GM12864 (cell line): ENCODE measurements at regions not wholly inside any gene's neighbourhood (a gene's known extent, or its start where the extent isn't known, plus 50 kb on each side); places are given as distances from the start of the nearest gene placed in this dataset.
"Not testable (repeated sequence)": the region's sequence is repeated elsewhere in the genome, so short reads cannot be mapped to it uniquely, and the experiment has no call there.

ENCODE experiments used
- DNase-seq: peaks from one replicate; pipeline ENCODE4 v3.0.0-alpha.2; 2011; ENCODE audit warnings: low read depth
- H3K4me3 ChIP-seq: 2 replicates; pipeline ENCODE4 v1.5.1; 2011; ENCODE audit warnings: mild to moderate bottlenecking, low read depth, low read length, control low read depth
- TF ChIP-seq, protein P1 (sequence below): IDR thresholded peaks from 2 replicates; pipeline ENCODE4 v1.5.1; 2011; ENCODE audit warnings: low read depth, mild to moderate bottlenecking, moderate library complexity, low read length, control low read depth, inconsistent platforms; ENCODE audit errors: missing control alignments

- DNase-seq: no peak
- TF ChIP-seq, protein P1, sequence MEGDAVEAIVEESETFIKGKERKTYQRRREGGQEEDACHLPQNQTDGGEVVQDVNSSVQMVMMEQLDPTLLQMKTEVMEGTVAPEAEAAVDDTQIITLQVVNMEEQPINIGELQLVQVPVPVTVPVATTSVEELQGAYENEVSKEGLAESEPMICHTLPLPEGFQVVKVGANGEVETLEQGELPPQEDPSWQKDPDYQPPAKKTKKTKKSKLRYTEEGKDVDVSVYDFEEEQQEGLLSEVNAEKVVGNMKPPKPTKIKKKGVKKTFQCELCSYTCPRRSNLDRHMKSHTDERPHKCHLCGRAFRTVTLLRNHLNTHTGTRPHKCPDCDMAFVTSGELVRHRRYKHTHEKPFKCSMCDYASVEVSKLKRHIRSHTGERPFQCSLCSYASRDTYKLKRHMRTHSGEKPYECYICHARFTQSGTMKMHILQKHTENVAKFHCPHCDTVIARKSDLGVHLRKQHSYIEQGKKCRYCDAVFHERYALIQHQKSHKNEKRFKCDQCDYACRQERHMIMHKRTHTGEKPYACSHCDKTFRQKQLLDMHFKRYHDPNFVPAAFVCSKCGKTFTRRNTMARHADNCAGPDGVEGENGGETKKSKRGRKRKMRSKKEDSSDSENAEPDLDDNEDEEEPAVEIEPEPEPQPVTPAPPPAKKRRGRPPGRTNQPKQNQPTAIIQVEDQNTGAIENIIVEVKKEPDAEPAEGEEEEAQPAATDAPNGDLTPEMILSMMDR: no peak
- no peak overlapping the region for H3K4me3 ChIP-seq
These were observed 4220.0 kb upstream of the OR11H1 start for GRCh38 chr22:11307998-11308397.

DNA sequence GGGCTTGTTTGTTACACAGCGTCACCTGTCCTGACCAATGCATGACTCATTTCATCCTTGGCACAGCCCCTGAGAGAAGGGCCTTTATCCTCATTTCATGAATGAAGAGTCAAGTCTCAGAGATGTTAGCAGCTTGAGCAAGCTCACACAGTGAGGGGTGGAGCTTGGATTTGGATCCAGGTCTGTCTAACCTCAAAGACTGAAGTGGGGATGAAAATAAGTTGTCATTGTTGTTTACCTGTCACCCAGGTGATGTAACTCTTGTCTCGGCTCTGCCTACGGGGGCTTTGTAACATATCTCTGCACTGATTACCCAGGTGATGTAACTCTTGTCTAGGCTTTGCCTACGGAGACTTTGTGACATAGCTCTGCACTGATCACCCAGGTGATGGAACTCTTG lies 4218.2 kb upstream of the OR11H1 start:
- H3K4me3 ChIP-seq: not testable (repeated sequence)

DNA sequence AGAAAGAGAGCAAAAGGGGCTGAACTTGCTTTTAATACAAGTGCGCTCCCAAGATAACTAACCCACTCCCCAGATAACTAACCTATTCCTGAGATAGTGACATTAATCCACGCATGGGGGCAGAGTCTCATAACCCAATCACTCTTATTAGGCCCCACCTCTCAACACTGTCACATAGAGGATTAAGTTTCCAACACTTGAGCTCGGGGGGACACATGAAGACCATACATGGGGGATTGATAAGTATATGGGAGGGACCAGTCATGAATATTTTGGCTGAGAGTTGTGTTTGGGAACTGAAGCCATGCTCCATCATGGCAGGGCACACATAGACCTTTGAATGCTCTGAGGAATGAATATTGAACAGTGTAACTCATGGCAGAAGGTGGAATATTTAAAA lies 4217.3 kb upstream of the OR11H1 start:
- not testable (repeated sequence) for DNase-seq, H3K4me3 ChIP-seq

More for the DNA sequence above, 4218.2 kb upstream of the OR11H1 start:
- DNase-seq: not testable (repeated sequence)

DNA sequence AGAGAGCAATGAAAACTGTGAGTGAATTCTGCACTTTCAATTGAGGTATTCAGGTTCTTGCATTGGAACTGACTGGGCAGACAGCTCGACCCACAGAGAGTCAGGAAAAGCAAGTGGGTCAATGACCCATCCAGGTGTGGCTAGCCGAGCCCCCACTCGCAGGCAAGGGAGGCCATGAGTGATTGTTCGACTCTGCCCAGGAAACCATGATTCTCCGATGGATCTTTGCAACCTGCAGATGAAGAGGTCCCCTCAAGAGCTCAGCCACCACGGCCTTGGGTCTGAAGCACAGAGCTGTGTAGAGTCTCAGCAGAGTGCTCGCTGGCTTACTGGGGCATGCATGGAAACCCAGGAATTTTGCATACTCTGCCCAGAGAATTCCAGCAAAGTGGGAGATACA lies 4215.4 kb upstream of the OR11H1 start:
- not testable (repeated sequence) for DNase-seq, H3K4me3 ChIP-seq

DNA sequence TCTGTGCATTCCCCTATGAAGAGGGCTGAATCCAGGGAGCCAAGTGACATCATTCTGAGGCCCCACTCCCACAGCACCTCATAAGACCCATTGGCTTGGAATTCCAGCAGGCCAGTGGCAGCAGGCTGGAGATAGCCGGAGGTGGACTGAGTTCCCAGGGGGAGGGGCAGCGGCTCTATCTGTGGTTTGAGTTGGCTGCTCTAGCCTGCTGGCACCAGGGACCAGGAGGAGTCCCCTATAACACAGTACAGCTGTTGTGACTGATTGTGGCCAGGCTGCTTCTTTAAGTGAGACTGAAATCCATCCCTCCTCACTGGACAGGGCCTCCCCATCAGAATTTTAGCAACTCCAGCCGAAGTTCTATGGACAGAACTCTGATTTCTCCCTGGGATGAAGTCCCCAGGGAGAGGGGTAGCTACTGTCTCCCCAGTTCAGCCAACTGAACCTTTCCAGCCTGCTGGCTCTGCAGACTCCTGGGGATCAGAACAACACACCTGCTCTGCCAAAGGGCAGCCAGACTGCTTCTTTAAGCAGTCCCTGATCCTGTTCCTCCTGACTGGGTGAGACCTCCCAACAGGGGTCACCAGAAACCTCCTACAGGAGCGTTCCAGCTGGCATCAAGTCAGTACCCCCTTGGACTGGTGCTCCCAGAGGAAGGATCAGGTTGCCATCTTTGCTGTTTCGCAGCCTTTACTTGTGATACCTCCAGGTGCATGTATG lies 4214.8 kb upstream of the OR11H1 start:
- not testable (repeated sequence) for DNase-seq, H3K4me3 ChIP-seq

DNA sequence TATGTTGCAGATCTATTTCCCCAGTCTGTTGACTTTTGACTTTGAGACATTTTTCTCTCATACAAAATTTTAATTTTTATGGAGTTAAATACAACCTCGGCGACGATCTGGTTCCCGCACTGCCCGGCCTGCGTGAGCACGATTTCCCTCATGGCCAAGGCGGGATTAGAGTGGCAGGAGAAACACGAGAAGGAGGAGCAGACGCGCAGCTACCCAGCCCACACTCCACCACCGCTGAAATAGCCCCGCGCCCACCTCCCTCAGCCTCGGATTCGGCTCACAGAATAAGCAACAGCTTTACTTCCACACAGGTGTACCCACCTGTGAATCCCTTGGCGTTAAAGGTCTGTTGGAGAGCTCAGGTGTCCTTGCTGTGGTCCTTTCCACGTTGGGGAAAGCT lies 4209.4 kb upstream of the OR11H1 start:
- DNase-seq, H3K4me3 ChIP-seq: not testable (repeated sequence)

GRCh38 chr22:11324439-11325037 lies 4203.5 kb upstream of the OR11H1 start:
- H3K4me3 ChIP-seq, DNase-seq: not testable (repeated sequence)

DNA sequence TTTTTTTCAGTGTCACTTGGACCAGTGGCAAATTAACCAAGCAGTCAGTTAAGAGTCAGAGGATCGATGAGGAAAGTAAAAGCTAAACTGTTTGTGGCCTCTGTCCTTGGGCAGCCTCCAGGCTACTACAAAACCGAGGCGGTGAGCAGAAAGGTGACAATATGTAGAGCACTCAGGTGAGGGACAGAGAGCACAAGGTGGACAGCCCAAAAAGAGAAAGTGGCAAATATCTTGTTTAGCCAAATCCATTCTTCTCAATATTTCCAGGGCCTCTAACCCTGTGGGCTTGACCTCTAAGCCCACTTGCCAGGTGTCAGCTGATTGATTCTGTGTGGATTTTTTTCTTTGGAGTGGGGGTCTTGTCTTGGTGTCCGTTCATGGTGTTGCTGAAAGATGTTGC lies 4202.2 kb upstream of the OR11H1 start:
- no peak overlapping the region for H3K4me3 ChIP-seq
- TF ChIP-seq, protein P1: no peak
- DNase-seq: no peak

- H3K4me3 ChIP-seq, DNase-seq: not testable (repeated sequence)
These were observed 4186.5 kb upstream of the OR11H1 start for GRCh38 chr22:11341387-11342068.

GRCh38 chr22:11351181-11351580 lies 4176.8 kb upstream of the OR11H1 start:
- H3K4me3 ChIP-seq, DNase-seq: not testable (repeated sequence)

GRCh38 chr22:11352287-11352686 lies 4175.7 kb upstream of the OR11H1 start:
- DNase-seq, H3K4me3 ChIP-seq: not testable (repeated sequence)

DNA sequence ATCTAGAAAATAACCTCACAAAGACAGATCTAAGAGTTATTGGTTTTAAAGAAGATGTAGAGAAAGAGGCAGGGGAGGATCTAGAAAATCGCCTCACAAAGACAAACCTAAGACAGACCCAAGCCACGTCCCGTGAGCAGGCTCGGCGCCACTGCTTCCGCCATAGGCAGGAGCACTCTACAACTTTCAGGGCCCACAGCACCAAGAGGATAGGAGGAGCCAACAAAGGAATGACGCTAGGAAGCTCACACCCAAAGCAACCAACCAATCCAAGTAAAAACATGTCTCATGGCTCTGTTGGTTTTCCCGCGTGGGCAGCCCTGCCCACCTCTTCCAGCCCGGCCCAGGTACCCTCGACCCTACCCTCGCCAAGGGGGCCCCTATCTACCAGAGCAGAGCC lies 4167.4 kb upstream of the OR11H1 start:
- DNase-seq: no peak
- TF ChIP-seq, protein P1: no peak
- H3K4me3 ChIP-seq: no peak overlapping the region

DNA sequence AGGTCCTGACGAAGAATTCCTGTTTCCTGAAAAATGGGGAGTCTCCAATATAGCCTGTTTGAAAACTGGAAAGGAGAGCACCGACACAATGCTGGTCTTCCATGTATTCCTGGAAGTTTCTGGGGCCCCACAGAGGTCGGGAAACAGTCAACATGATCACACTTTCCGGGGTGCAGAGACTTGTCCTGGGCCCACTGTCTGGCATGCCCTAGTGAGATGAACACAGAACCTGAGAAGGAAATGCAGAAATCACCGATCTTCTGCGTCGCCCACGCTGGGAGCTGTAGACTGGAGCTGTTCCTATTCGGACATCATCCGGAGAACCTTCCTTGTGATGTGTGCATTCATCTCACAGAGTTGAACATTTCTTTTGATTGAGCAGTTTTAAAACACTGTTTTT lies 4166.5 kb upstream of the OR11H1 start:
- H3K4me3 ChIP-seq, DNase-seq: not testable (repeated sequence)

- not testable (repeated sequence) for H3K4me3 ChIP-seq, DNase-seq
These were observed 4158.2 kb upstream of the OR11H1 start for GRCh38 chr22:11369612-11370307.

- DNase-seq: not testable (repeated sequence)
These were observed 4157.7 kb upstream of the OR11H1 start for GRCh38 chr22:11370311-11370710.

More at GRCh38 chr22:11370311-11370710, 4157.7 kb upstream of the OR11H1 start:
- H3K4me3 ChIP-seq: not testable (repeated sequence)
